ENCODE measurements at regions not wholly inside any gene's neighbourhood (a gene's known extent, or its start where the extent isn't known, plus 50 kb on each side); places are given as distances from the start of the nearest gene placed in this dataset.

- H3K4me1 Mint-ChIP-seq: peaks cover 19% of the 10 kb centered on the region
- H3K9me3 Mint-ChIP-seq: peaks cover 14% of the 10 kb centered on the region
- H3K4me3 Mint-ChIP-seq: no peak overlapping the region
- POLR2A ChIA-PET: no interaction called here
- CTCF ChIA-PET: no interaction called here
- TF ChIP-seq MYBL2 (CRISPR knock-in tag; IDR thresholded peaks at IDR 0.05) (no peak), PRDM15 (CRISPR knock-in tag; IDR thresholded peaks at IDR 0.05) (no peak), E2F5 (CRISPR knock-in tag; IDR thresholded peaks at IDR 0.05) (no peak), CDX4 (CRISPR knock-in tag; IDR thresholded peaks at IDR 0.05; ENCODE audit: borderline replicate concordance) (no peak), ZNF219 (CRISPR knock-in tag; IDR thresholded peaks at IDR 0.05; ENCODE audit: borderline replicate concordance) (no peak), ZMAT4 (CRISPR knock-in tag; IDR thresholded peaks at IDR 0.05) (no peak), PREB (CRISPR knock-in tag; IDR thresholded peaks at IDR 0.05; ENCODE audit: borderline replicate concordance) (no peak), SMAD4 (CRISPR knock-in tag; IDR thresholded peaks at IDR 0.05) (no peak), ZNF532 (CRISPR knock-in tag; IDR thresholded peaks at IDR 0.05; ENCODE audit: borderline replicate concordance) (no peak), NFE2L1 (CRISPR knock-in tag; IDR thresholded peaks at IDR 0.05) (no peak), RELA (CRISPR knock-in tag; IDR thresholded peaks at IDR 0.05; ENCODE audit: borderline replicate concordance) (no peak), GRHL2 (CRISPR knock-in tag; IDR thresholded peaks at IDR 0.05; ENCODE audit: insufficient replicate concordance, severe bottlenecking) (no peak), AFF4 (CRISPR knock-in tag; IDR thresholded peaks at IDR 0.05; ENCODE audit: borderline replicate concordance) (no peak), FOXP1 (CRISPR knock-in tag; IDR thresholded peaks at IDR 0.05; ENCODE audit: borderline replicate concordance) (no peak)
- TF ChIP-seq, protein P1, sequence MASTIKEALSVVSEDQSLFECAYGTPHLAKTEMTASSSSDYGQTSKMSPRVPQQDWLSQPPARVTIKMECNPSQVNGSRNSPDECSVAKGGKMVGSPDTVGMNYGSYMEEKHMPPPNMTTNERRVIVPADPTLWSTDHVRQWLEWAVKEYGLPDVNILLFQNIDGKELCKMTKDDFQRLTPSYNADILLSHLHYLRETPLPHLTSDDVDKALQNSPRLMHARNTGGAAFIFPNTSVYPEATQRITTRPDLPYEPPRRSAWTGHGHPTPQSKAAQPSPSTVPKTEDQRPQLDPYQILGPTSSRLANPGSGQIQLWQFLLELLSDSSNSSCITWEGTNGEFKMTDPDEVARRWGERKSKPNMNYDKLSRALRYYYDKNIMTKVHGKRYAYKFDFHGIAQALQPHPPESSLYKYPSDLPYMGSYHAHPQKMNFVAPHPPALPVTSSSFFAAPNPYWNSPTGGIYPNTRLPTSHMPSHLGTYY (CRISPR knock-in tag; IDR thresholded peaks at IDR 0.05): no peak
- TF ChIP-seq, protein P2, sequence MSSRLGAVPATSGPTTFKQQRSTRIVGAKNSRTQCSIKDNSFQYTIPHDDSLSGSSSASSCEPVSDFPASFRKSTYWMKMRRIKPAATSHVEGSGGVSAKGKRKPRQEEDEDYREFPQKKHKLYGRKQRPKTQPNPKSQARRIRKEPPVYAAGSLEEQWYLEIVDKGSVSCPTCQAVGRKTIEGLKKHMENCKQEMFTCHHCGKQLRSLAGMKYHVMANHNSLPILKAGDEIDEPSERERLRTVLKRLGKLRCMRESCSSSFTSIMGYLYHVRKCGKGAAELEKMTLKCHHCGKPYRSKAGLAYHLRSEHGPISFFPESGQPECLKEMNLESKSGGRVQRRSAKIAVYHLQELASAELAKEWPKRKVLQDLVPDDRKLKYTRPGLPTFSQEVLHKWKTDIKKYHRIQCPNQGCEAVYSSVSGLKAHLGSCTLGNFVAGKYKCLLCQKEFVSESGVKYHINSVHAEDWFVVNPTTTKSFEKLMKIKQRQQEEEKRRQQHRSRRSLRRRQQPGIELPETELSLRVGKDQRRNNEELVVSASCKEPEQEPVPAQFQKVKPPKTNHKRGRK (CRISPR knock-in tag; IDR thresholded peaks at IDR 0.05; ENCODE audit: borderline replicate concordance): no peak
- DNase-seq (ENCODE audit: low spot score): no peak
- H3K27ac Mint-ChIP-seq: no peak overlapping the region
- no peak for ATAC-seq
- H3K27me3 Mint-ChIP-seq (ENCODE audit: low read depth): peaks cover 3% of the 10 kb centered on the region
- H3K36me3 Mint-ChIP-seq: peaks cover 7% of the 10 kb centered on the region
Observed at GRCh38 chr14:38329246-38329645, 73.4 kb upstream of the CLEC14A start.

Data from WTC11 (cell line).